ENCODE measurements at regions not wholly inside any gene's neighbourhood (a gene's known extent, or its start where the extent isn't known, plus 50 kb on each side); places are given as distances from the start of the nearest gene placed in this dataset.

DNA sequence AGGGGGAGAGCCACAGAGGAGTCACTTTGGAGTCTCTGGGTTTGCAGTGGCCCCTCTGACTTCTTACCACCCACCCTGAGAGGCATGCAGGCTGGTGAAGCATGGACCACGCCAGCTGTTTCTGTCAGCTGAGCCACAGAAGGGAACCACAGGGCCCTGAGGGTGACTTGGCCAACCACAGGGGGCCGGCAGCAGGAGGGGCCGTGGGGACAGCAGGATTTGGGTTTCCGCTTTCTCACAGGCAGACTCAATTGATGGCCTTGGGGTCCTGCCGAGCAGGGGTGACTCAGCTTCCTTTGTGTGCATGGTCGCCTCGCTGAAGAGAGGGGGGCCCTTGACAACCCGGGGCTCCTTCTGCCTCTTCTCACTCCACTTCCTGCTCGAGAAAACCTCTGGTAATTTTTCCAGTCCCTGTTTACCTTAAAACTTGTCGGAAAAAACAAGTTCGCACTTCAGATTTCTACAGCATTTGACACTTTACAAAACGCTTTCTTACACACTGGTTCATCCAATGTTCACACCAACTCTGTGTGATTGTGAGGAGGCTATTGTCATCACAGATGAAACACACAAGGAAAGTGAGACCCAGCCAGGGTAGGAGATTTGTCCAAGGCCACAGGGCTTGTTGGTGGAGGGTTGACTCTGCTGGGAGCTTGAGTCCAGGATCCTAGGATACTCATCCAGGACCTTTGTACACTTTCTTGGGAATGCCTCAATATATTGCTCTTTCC lies 311.2 kb downstream of the LPIN1 start:
- DNase-seq (ENCODE audit: low read depth, low spot score): no peak

DNA sequence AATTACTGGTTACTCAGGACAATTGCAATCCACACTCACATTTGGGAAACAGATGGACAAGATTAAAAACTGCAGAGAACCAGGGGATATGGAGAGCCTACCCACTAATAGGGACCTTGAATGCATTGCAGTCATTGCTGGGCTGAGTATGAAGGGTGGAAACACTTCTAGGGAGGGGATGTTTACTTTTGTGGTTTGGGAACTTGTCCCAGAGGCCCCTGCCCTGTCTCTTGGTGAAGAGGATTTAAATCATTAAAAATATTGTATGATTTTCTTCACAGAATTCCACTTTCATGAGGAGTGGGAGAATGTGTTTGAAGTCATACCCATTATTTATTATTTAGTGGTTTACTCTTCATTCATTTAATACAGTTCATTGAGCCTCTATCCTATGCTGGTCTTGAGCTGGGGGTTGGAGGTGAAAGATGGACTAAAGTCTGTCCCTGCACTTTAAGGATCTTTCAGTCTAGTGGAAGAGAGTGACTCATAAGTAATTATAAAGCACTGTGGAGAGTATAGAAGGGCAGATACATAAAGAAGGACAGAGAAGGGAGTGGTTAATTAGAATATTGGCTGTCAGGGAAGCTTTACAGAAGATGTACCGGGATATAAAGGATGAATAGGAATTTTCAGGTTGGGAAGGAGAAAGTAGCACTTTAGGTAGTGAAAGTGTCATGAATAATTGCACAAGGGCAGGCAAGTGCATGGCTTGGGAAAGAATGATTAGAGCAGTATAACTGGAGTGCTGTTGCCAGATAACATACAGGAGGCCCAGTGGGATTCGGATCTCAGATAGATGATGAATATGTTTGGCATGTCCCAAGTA lies 313.4 kb downstream of the LPIN1 start:
- DNase-seq (ENCODE audit: low read depth, low spot score): no peak

DNA sequence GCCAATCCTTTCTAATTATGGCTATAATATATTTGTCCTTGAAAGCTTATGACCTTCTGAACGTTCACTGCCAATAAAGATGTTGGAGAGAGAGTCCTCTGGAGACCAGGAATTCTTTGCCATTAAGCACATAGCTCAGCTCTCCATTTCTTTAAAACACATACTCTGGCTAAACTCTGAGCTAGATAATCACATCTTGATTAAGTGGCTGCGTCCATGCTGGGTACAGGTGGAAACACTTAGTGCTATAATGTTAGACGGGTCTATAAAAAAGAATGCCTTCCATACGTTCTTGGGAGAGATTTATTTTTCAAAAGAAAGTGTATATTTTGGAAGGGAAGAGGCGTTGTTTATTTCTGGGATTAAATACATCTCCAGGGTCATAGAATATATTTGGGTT lies 314.5 kb downstream of the LPIN1 start:
- DNase-seq (ENCODE audit: low read depth, low spot score): no peak

GRCh38 chr2:12061286-12062052 lies 315.0 kb downstream of the LPIN1 start:
- no peak for DNase-seq (ENCODE audit: low read depth, low spot score)

- DNase-seq (ENCODE audit: low read depth, low spot score): no peak
These were observed 315.6 kb downstream of the LPIN1 start for GRCh38 chr2:12062053-12062395.

DNA sequence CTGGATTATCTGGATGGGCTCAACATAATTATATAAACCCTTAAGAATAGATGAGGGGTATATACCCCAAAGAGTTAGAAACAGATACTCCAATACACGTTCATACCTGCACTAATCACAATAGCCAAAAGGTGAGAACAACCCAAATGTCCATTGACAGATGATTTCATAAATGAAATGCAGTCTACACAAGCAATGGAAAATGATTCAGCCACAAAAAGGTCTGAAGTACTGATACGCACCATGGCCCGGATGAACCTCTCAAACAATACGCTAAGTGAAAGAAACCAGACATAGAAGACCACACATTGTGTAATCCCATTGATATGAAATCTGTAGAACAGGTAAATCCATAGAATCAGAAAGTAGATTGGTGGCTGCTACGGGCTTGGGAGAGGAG lies 316.8 kb downstream of the LPIN1 start:
- DNase-seq (ENCODE audit: low read depth, low spot score): no peak

DNA sequence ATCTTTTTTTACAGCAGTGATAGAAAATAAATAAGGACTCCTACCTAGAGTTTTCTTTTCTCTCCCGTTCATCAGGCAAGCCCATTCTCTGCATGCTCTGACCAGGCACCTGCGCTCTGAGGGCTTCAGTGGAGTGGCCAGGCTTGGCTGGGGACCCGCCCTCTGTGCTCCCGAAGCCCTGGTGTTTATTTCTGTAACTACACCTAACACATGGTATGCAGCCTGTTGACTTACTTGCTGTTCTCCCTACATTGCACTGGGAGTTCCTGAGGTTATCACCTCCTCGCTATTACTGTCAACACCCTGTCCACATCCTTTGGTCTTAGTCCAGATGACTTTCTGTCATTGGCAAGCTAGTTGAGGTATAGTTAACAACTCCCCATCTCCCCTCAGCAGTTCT lies 317.7 kb downstream of the LPIN1 start:
- DNase-seq (ENCODE audit: low read depth, low spot score): no peak

DNA sequence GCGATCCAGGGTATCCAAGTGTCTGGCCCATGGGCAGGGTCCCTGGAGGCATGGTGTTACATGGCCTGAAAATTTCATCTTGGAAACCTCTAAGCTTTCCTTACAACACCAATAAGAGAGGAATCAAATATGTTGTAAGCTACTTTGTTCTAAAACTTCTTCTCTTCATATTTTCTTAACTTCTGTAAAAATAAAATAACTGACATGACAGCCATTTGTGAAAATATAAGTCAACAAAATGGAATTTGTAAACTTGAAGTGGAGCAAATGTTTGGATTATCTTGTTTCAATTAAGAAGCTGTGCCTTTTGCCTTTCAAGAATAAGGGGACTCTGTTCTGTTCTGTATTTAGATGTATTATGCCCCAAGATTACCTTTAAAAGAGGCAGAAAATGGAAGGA lies 319.7 kb downstream of the LPIN1 start:
- no peak for DNase-seq (ENCODE audit: low read depth, low spot score)

- DNase-seq (ENCODE audit: low read depth, low spot score): no peak
These were observed 320.6 kb downstream of the LPIN1 start for GRCh38 chr2:12066986-12067385.

GRCh38 chr2:12068796-12069538 lies 322.5 kb downstream of the LPIN1 start:
- DNase-seq (ENCODE audit: low read depth, low spot score): no peak

GRCh38 chr2:12070153-12070552 lies 323.7 kb downstream of the LPIN1 start:
- DNase-seq (ENCODE audit: low read depth, low spot score): no peak

- DNase-seq (ENCODE audit: low read depth, low spot score): no peak
These were observed 324.1 kb downstream of the LPIN1 start for GRCh38 chr2:12070581-12070980.

DNA sequence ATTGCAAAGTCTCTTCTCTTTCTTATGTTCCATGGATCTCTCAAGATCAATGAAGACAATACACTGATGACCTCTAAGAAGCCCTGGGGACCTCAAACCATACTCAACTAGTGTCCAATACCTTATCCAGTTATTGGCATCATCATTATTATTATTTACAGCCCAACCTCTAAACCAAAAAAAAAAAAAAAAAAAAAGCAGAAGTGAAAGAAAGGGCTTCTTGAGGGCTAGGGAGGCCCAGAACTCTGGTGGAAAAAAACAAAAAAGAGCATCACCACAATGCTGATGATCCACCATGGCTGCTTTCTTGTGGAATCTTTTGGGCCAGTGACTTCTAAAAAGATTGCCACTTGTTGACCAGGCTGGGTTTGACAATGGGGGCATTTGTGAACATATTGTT lies 324.9 kb downstream of the LPIN1 start:
- no peak for DNase-seq (ENCODE audit: low read depth, low spot score)

DNA sequence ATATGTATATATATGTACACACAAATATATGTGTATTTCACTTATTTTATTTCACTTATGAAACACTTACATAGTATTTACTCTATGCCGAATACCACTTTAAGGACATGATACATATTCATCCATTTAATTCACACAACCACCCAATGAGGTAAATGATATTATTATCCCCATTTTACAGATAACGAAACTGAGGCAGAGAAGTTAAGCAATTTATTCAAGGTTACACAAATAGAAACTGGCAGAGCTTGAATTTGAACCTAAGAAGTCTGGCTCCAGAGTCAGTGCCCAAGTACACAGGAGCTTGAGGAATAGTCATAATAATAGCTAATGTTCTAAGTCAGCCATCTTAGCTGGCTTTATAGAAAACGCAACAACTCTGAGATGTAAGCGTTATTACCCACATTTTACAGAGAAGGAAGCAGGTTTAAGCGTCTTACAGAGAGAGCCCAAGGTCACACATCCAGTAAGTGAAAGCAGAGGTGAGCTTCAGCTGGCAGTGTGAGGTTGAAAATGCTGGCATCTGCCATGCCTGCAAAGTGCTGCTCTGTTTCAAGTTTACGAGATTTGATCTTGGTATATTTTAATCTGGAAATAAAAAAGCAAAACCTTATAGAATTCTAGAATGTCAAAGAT lies 326.9 kb downstream of the LPIN1 start:
- no peak for DNase-seq (ENCODE audit: low read depth, low spot score)

DNA sequence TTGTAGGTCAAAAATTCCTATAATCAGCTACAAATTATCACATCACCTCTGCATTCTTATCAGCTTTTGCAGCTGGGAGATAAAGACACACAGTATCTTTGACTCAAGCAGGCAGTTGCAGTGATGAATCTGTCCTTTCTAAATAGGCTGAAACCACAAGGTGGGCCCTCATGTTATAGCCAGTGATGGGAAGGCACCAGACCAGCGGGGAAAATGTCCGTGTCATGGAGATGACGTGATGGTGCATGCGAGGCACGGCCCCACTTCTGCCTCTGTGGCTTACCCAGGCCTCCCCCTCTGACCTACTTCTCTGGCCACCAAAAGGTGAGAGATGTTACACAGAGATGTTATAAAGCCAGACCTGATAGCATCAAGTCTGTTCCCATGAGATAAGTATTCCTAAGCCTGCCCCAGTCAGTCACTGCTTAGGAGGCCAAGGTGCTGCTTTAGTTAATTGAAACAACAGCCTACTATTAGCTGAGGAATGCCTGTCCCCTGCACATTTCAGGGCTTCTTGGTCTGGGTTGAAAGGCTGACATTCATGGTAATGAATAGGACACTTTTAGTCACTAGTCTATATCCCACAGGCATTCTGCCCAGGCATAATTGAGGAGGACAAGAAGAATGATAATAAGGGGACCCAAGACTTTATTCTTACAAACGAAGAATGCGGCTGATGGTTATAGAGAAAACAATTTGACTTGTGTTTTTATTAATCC lies 327.9 kb downstream of the LPIN1 start:
- no peak for DNase-seq (ENCODE audit: low read depth, low spot score)

GRCh38 chr2:12074845-12075217 lies 328.4 kb downstream of the LPIN1 start:
- no peak for DNase-seq (ENCODE audit: low read depth, low spot score)

- no peak for DNase-seq (ENCODE audit: low read depth, low spot score)
These were observed 329.2 kb downstream of the LPIN1 start for GRCh38 chr2:12075603-12076002.

DNA sequence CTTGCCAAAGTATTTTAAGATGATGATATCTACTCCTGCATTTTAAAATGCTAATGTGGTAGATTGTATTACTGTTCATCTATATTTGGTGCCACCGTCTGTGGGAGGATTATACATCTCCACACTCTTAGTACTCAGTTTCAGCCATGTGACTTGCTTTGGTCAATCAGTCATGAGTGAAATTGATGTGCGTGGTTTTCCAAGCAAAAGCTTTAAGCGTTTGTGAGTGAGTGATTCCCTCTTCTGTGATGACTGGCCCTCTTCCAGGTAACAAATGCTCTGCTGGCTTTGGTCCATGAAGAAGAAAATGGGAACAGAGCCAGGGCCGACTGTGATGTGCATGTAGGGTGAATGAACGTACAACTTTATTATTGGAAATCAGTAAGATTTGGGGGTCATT lies 330.4 kb downstream of the LPIN1 start:
- DNase-seq (ENCODE audit: low read depth, low spot score): no peak

DNA sequence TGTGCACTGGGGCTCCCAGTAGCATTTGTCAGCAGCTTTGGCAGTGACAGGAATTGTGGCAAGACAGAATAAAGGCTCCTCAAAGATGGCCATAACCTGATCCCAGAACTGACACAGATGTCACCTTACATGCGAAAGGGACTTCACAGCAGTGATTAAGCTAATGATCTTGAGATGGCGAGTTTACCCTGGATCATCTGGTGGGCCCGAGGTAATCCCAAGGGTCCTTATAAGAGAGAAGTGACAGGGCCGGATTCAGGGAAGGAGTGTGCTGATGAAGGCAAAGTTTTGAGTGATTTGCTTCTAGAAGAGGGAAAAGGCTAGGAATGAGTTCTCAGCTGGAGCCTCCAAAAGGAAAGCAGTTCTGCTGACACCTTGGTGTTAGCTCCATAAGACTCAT lies 333.9 kb downstream of the LPIN1 start:
- DNase-seq (ENCODE audit: low read depth, low spot score): no peak

DNA sequence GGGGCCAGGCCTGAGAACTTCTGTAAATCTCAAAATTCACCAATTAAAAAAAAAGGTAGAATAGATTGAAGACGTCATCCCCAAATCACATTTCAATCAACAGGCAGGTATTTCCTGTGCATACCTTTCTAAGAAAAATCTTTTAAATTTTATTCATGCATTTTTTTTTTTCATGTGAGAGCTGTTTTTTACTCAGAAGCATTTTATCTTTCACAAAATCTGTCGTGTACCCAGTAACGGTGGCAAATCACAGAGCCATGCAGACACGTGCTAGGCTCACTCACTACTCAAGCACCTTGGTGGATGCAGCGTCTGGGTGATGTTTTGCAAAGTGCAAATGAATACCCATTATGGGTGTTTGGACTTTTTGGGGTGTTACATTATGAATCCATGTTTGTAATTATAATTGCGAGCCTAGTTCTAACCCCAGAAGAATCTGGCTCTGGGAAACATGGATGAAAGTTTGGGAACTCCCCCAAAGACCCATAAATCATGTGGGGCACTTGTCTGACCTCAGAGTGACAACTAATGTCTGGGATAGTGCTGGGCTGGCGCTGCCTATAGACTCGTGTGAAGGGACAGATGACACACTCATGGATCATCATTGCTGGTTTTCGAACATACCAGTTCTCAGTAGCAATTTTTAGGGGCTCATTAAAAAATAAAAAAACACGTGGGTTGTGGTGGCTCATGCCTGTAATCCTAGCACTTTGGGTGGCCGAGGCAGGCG lies 335.2 kb downstream of the LPIN1 start:
- peak; percentile 6 for DNase-seq (ENCODE audit: low read depth, low spot score)
